SH-SY5Y (cell line): ENCODE measurements at regions not wholly inside any gene's neighbourhood (a gene's known extent, or its start where the extent isn't known, plus 50 kb on each side); places are given as distances from the start of the nearest gene placed in this dataset.

Source experiments
- GATA2 ChIP-seq: IDR thresholded peaks from 2 replicates; pipeline ENCODE4 v1.6.1; 2011; ENCODE audit warnings: mild to moderate bottlenecking, low read depth, low read length
- GATA3 ChIP-seq: IDR thresholded peaks from 2 replicates; pipeline ENCODE4 v1.6.1; 2011; ENCODE audit warnings: low read depth, mild to moderate bottlenecking, low read length, moderate library complexity

- TF ChIP-seq GATA2 (no peak), GATA3 (no peak)
These were observed 83.6 kb upstream of the ARHGAP5 start for GRCh38 chr14:31993521-31993951.
